DND-41 (cell line): ENCODE measurements at regions not wholly inside any gene's neighbourhood (a gene's known extent, or its start where the extent isn't known, plus 50 kb on each side); places are given as distances from the start of the nearest gene placed in this dataset.
"Not testable (repeated sequence)": the region's sequence is repeated elsewhere in the genome, so short reads cannot be mapped to it uniquely, and the experiment has no call there.

ENCODE experiments used
- CTCF ChIP-seq: IDR thresholded peaks from 2 replicates; pipeline ENCODE4 v1.5.1; 2012; ENCODE audit warnings: borderline replicate concordance, low read length, moderate library complexity, mild to moderate bottlenecking; ENCODE audit not compliant: poor library complexity, severe bottlenecking; ENCODE audit errors: extremely low read depth
- EZH2 ChIP-seq: IDR thresholded peaks from 3 replicates; pipeline ENCODE4 v1.6.1; 2012; ENCODE audit warnings: borderline replicate concordance, low read depth, mild to moderate bottlenecking, moderate library complexity, low read length, inconsistent platforms; ENCODE audit not compliant: severe bottlenecking

GRCh38 chr1:830750-831149 lies 93.0 kb upstream of the SAMD11 start:
- TF ChIP-seq EZH2, CTCF: not testable (repeated sequence)
